Hepatocyte (in vitro differentiated cells): ENCODE measurements at regions not wholly inside any gene's neighbourhood (a gene's known extent, or its start where the extent isn't known, plus 50 kb on each side); places are given as distances from the start of the nearest gene placed in this dataset.
"Not testable (repeated sequence)": the region's sequence is repeated elsewhere in the genome, so short reads cannot be mapped to it uniquely, and the experiment has no call there.

ENCODE experiments used
- EZH2 ChIP-seq: fragments of 200-600 bp; sonication (generic); IDR thresholded peaks from 2 replicates; pipeline ENCODE4 v1.6.1; 2016; ENCODE audit warnings: antibody characterized with exemption, mild to moderate bottlenecking, borderline replicate concordance
- TF ChIP-seq, protein P1 (sequence below): fragments of 200-600 bp; sonication (generic); IDR thresholded peaks from 2 replicates; pipeline ENCODE4 v1.5.1; 2016; ENCODE audit warnings: antibody characterized with exemption, mild to moderate bottlenecking; ENCODE audit not compliant: poor library complexity

- TF ChIP-seq EZH2: not testable (repeated sequence)
- TF ChIP-seq, protein P1, sequence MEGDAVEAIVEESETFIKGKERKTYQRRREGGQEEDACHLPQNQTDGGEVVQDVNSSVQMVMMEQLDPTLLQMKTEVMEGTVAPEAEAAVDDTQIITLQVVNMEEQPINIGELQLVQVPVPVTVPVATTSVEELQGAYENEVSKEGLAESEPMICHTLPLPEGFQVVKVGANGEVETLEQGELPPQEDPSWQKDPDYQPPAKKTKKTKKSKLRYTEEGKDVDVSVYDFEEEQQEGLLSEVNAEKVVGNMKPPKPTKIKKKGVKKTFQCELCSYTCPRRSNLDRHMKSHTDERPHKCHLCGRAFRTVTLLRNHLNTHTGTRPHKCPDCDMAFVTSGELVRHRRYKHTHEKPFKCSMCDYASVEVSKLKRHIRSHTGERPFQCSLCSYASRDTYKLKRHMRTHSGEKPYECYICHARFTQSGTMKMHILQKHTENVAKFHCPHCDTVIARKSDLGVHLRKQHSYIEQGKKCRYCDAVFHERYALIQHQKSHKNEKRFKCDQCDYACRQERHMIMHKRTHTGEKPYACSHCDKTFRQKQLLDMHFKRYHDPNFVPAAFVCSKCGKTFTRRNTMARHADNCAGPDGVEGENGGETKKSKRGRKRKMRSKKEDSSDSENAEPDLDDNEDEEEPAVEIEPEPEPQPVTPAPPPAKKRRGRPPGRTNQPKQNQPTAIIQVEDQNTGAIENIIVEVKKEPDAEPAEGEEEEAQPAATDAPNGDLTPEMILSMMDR: not testable (repeated sequence)
Measured at GRCh38 chr1:83423382-83423781, 575.5 kb downstream of the TTLL7 start.
